ENCODE measurements at regions not wholly inside any gene's neighbourhood (a gene's known extent, or its start where the extent isn't known, plus 50 kb on each side); places are given as distances from the start of the nearest gene placed in this dataset.
"Not testable (repeated sequence)": the region's sequence is repeated elsewhere in the genome, so short reads cannot be mapped to it uniquely, and the experiment has no call there.

GRCh38 chr16:52976539-52977167 is 76.0 kb downstream of the CHD9NB start:
- no peak for DNase-seq (ENCODE audit: low read depth)

GRCh38 chr16:52967744-52968143 is 85.0 kb downstream of the CHD9NB start:
- DNase-seq (ENCODE audit: low read depth) = no peak

GRCh38 chr16:52964290-52964689 is 88.4 kb downstream of the CHD9NB start:
- DNase-seq (ENCODE audit: low read depth) = no peak

GRCh38 chr16:52963855-52964242 is 88.8 kb downstream of the CHD9NB start:
- no peak for DNase-seq (ENCODE audit: low read depth)

- no peak for DNase-seq (ENCODE audit: low read depth)
Observed at GRCh38 chr16:52963212-52963854, 89.4 kb downstream of the CHD9NB start.

- no peak for DNase-seq (ENCODE audit: low read depth)
Observed at GRCh38 chr16:52958951-52959350, 93.7 kb downstream of the CHD9NB start.

GRCh38 chr16:52957199-52957598 is 95.5 kb downstream of the CHD9NB start:
- no peak for DNase-seq (ENCODE audit: low read depth)

- DNase-seq (ENCODE audit: low read depth) = no peak
Observed at GRCh38 chr16:52956044-52956443, 96.7 kb downstream of the CHD9NB start.

- DNase-seq (ENCODE audit: low read depth) = no peak
Observed at GRCh38 chr16:52953215-52953614, 99.5 kb downstream of the CHD9NB start.

- no peak for DNase-seq (ENCODE audit: low read depth)
Observed at GRCh38 chr16:52948946-52949345, 103.8 kb downstream of the CHD9NB start.

- DNase-seq (ENCODE audit: low read depth) = no peak
Observed at GRCh38 chr16:52932321-52932720, 120.4 kb downstream of the CHD9NB start.

GRCh38 chr16:52929478-52930400 is 123.0 kb downstream of the CHD9NB start:
- DNase-seq (ENCODE audit: low read depth) = no peak

- DNase-seq (ENCODE audit: low read depth) = no peak
Observed at GRCh38 chr16:52928955-52929354, 123.7 kb downstream of the CHD9NB start.

GRCh38 chr16:52925143-52925542 is 127.6 kb downstream of the CHD9NB start:
- DNase-seq (ENCODE audit: low read depth) = no peak

- DNase-seq (ENCODE audit: low read depth) = no peak
Observed at GRCh38 chr16:52924162-52924561, 128.5 kb downstream of the CHD9NB start.

- DNase-seq (ENCODE audit: low read depth) = no peak
Observed at GRCh38 chr16:52921104-52921503, 131.6 kb downstream of the CHD9NB start.

- no peak for DNase-seq (ENCODE audit: low read depth)
Observed at GRCh38 chr16:52920331-52920730, 132.4 kb downstream of the CHD9NB start.

- no peak for DNase-seq (ENCODE audit: low read depth)
Observed at GRCh38 chr16:52914428-52914827, 138.3 kb downstream of the CHD9NB start.

- DNase-seq (ENCODE audit: low read depth) = peak; percentile 8
Observed at GRCh38 chr16:52912565-52913173, 140.0 kb downstream of the CHD9NB start.

- not testable (repeated sequence) for DNase-seq (ENCODE audit: low read depth)
Observed at GRCh38 chr16:52908057-52908456, 144.6 kb downstream of the CHD9NB start.

GRCh38 chr16:52906281-52906680 is 146.4 kb downstream of the CHD9NB start:
- no peak for DNase-seq (ENCODE audit: low read depth)

- DNase-seq (ENCODE audit: low read depth) = no peak
Observed at GRCh38 chr16:52896478-52897164, 156.1 kb downstream of the CHD9NB start.

All from activated T-cell treated with anti-CD3 and anti-CD28 coated beads for 24 hours (primary cell).